Left colon (tissue), 2 donors: ENCODE measurements at regions not wholly inside any gene's neighbourhood (a gene's known extent, or its start where the extent isn't known, plus 50 kb on each side); places are given as distances from the start of the nearest gene placed in this dataset.
A peak's percentile ranks its signal among the peaks of the same experiment; 100 is the strongest.

Source experiments
- ATAC-seq: fragments of 200-7000 bp; cut with Tn5 transposase; one replicate; pipeline ENCODE4 v1.9.1; 2020; ENCODE audit warnings: mild to moderate bottlenecking, moderate library complexity
- DNase-seq, 2 donors: peaks; one replicate each; pipeline ENCODE4 v3.0.0-alpha.2; 2020
- intact Hi-C, 2 donors: fragments of 100-400 bp; cut with DNase I in 1 of 2; cut with micrococcal nuclease in 1 of 2; formaldehyde crosslinking; loops; one replicate each; pipeline versions ENCODE4 v1.11.2 to v1.14.0; 2022; cut with DNase I, micrococcal nuclease
- donor health status: DM: no; HTN: no; CAD: no.
- donor health status: DM: yes; HTN: yes; CAD: no.

DNA sequence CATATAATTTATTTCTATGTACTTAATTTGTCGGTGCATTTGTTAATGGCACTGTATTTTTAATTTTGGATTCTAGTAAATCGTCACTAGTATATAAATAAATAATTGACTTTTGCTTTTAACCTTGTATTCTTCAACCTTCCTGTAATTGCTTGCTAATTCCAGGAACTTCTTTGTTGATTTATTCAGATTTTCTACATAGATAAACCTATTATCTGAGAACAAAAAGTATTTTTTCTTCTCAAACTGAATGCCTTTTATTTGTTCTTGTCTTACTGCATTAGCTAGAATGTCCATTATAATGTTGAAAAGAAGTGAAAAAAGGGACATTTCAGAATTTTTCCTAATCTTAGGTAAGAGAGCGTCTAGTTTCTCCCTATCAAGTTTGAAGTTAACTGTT lies 839.1 kb downstream of the SH3BGRL start:
- intact Hi-C loops: no loop called here
- DNase-seq (no peak), ATAC-seq (no peak)

DNA sequence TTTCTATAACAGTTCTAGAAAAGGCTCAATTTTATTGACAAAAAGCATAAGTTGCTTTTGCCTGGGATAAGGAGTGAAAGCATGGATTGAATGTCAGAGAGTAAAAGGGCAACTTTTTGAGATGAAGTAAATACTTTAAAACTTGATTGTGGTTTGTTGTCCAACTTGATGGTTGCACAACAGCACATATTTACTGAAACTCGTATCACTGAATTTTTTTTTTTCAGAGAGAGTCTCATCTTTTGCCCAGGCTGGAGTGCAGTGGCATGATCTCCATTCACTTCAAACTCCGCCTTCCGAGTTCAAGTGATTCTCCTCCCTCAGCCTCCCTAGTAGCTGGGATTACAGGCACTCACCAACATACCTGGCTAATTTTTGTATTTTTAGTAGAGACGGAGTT lies 856.8 kb downstream of the SH3BGRL start:
- intact Hi-C loops: no loop called here
- DNase-seq (no peak), ATAC-seq (no peak)

DNA sequence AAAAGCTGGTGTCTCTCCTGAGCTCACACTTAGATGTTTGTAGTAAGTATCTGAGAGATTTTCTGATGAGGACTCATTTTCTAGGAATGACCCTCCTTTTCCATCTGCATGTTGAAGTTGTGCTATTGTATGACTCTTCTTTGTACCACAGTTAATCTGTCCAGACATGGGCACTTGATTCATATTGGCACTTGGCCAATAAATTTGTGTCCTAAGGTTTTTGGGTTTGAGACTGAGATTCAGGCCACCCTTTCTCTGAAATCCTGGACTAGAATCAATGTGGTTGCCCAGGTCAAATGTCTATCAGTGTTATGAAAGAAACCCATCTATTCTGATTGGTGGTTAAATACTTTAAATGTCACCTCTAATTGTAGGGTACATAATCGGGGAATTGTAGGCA lies 869.0 kb downstream of the SH3BGRL start:
- no peak for ATAC-seq
- intact Hi-C loops: no loop called here
- no peak for DNase-seq

DNA sequence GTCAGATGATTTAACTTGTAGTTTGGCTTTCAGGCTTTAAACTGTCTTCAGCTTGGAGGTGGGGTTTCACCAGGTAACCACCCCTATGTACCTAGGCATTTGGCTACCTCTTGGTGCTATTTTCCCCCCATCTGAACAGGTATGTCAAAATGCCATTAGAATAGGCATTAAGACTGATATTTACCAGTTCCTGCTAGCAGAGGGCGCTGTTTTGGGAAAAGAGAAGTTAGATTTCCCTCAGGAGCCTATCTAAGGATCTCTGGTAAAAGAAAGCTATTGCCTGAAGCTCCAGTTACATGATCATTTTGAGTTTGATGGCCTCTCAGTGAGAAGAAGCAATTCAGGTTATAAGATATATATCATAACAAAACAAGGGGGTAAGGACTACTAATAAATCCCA lies 879.1 kb downstream of the SH3BGRL start:
- intact Hi-C loops: no loop called here
- ATAC-seq (no peak), DNase-seq (no peak)

DNA sequence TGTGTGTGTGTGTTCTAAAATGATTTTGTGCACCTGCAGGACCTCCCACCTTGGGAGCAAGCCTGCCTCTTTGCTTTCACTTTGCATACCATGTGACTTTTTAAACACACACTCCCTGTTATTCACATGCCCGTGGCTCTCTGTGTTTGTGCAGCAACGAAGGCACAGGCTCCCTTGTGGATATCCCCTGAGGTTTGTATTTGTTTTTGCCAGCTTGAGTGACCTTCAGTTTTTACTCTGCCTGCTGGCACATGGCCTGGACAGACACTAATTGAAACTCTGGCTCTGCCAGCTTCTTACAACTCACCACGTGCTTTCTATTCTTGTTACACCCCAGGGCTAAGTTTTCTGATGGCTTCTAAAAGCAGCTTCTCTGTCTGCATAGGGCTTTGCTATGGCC lies 885.8 kb downstream of the SH3BGRL start:
- DNase-seq (no peak), ATAC-seq (no peak)
- intact Hi-C loops: no loop called here

DNA sequence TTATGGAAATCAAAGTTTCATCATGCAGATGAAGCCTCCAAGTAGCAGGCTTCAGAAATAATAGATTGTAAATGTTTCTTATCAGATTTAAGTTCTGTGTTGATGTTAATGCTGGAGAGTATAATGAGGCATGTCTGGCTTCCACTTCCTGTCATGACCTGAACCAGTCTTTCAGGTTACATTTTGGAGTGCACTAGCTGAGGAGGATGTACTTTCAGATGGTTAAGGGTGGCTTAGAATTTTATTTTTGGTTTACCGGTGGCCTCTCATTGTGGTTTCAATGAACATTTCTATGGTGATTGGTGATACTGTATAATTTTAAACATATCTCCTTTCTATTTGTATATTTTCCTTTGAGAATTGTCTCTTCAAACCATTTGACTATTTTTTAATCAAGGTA lies 890.4 kb downstream of the SH3BGRL start:
- intact Hi-C loops: no loop called here
- ATAC-seq (no peak), DNase-seq (no peak)

DNA sequence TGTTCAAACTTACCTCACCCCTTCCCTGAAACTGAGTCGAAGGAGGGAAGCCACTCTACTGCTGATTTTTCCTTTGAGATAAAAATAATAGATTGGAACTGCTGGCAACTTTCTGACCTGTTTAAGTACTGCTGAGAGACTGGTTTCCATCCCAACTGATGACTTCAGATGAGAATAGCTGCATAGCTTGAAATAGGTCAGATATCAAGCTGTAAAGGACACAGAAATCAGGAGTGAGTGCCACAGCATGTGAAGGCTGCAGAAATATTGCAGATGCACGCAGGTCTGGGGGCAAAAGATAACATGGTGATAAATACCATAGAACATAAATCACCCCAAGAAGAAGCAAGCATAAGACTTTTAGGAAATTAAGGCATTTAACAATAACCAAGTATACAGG lies 923.2 kb downstream of the SH3BGRL start:
- intact Hi-C loops: no loop called here
- DNase-seq (no peak), ATAC-seq (no peak)

DNA sequence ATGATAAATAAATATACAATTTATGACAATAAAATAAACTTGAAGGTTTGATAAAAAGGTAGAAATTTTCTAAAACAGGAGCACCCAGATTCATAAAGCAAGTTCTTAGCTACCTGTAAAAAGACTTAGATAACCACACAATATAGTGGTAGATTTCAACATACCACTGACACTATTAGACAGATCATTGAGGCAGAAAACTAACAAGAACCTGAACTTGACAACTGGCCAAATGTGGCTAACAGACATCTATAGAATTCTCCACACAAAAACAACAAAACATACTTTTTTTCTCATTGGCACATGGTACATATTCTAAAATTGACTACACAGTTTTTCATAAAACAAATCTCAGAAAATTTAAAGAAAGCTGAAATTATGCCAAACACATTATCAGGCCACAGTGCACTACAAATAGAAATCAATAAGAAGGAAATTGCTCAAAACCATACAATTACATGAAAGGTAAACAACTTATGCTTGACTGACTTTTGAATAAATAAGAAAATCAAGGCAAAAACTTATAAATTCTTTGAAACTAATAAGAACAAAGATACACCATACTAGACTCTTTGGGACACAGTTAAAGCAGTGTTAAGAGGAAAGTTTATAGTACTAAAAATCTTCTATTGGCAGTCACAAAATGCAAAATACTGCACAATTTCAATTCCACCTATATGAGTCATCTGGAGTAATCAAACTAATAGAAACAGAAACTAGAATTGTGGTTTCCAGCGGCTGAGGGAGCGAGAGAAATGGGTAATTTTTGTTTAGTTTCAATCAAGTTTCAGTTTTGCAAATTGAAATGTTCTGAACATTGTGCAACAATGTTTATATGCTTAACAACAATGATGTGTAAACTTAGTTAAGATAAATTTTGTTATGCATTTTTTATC lies 925.6 kb downstream of the SH3BGRL start:
- intact Hi-C loops: no loop called here
- ATAC-seq: no peak
- no peak for DNase-seq

DNA sequence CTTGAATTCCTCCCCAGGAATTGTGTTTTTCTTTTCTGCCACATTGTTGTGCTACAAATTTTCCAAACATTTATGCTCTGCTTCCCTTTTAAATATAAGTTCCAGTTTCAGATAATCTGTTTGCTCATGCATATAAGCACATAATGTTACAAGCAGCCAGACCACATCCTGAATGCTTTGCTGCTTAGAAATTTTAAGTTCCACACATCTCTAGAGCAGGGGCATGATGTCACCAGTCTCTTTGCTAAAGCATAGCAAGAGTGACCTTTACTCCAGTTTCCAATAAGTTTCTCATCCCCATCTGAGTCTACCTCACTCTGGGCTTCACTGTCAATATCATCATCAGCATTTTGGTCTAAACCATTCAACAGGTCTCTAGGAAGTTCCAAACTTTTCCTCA lies 932.5 kb downstream of the SH3BGRL start:
- no peak for ATAC-seq
- intact Hi-C loops: no loop called here

DNA sequence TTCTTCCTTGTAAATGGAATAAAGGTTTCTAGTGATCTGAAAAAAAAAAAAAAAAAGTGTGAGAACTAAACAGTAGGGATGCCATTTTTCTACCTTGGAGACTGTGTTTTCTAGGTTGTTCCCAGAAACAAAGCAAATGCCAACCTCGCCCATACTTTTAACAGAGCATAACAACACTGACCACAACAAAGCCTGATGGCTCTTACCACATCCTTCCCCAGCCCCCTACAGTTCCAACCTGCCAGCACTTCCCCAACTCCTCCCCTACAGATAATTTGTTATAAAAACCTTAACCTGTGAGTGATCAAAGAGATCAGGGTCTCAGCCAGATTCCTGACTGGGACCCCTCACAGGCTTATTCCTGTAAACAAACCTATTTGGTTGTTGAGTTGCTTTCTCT lies 940.0 kb downstream of the SH3BGRL start:
- intact Hi-C loops: no loop called here
- no peak for ATAC-seq
- no peak for DNase-seq

More for the DNA sequence above, 932.5 kb downstream of the SH3BGRL start:
- DNase-seq: no peak

DNA sequence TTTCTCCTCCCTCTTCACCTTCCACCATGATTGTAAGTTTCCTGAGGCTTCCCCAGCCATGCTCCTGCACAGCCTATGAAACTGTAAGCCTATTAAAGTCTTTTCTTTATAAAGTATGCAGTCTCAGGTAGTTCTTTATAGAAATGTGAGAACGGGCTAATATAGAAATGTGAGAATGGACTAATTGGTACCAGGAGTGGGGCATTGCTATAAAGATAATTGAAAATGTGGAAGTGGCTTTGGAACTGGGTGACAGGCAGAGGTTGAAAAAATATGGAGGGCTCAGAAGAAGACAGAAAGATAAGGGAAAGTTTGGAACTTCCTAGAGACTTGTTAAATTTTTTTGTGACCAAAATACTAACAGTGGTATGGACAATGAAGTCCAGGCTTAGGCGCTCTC lies 959.3 kb downstream of the SH3BGRL start:
- intact Hi-C loops: no loop called here

DNA sequence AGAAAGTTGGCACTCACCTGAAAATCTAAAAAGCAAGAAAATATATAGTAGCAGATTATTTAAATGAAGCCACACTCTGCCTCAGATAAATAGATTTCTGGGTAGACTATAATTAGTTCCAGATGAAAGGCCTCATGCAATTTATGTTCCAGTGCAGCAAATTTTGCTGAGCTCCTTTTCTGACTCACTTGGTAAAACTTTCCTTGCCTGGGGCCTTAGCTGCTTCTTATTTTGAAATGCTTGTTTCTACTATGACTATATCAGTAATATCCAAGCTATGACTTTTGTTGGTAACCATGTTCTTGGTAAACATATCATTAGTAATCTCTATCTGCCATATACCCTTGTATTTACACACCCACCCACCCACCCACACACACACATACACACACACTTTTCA lies 961.8 kb downstream of the SH3BGRL start:
- intact Hi-C loops: no loop called here
- DNase-seq: no peak
- no peak for ATAC-seq

More for the DNA sequence above, 959.3 kb downstream of the SH3BGRL start:
- ATAC-seq: no peak
- DNase-seq: no peak

DNA sequence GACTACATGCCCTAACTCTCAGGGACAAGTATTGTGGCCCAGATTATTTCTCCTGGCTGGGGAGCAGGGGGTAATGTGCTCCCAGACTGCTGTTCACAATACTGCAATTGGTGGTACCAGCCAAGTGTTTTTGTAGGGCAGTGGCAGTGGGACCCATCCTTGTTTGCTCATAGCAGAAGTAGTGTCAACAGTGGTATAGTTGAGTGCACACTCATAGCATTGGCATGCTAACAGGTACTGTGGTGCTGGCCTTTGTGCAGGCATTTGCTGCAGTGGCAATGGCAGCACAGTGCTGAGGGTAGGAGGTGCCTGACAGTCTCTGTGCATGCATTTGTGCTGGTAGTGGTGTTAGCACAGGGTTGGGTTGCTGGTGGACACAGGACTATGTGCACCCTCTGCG lies 995.0 kb downstream of the SH3BGRL start:
- ATAC-seq: no peak
- intact Hi-C loops: no loop called here
- DNase-seq: no peak

DNA sequence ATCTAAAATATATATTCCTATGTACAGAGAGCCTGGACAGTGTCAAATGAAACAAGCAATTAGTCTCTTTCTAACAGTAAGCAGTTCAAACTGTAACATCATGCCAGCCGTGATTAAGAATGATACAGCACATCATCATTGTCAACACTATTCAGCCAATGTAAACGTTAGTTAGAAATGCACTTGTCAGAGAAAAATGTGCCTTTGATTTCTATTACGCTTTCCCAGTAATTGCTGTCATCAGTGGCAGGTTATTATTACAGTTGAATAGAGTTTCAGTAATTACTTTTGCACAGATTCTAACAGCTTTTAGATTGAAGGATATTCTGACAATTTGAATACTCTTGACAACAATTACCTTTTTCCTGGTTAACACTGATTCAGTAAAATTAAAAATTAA lies 1007.1 kb downstream of the SH3BGRL start:
- intact Hi-C loops: no loop called here
- ATAC-seq (no peak), DNase-seq (no peak)

DNA sequence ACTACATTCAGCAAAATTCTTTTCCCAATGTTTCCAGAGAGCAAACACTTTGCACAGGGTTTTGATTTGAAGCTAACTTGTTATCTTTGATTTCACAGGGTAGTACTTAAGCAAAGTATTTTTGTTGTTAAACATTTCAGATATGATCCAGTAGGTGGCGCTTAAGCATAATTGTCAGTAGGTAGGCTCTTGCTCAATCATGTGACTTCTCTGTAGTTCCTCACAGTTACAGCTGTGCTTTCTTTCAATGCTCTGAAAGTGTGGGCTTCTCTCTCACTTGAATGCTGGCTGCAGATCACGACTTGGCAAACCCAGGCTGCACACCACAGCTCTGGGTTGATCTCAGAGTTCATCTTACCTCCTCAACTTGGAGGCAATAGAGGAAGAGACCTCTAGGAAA lies 1016.5 kb downstream of the SH3BGRL start:
- intact Hi-C loops: no loop called here
- no peak for DNase-seq
- peak; percentile 58 for ATAC-seq

DNA sequence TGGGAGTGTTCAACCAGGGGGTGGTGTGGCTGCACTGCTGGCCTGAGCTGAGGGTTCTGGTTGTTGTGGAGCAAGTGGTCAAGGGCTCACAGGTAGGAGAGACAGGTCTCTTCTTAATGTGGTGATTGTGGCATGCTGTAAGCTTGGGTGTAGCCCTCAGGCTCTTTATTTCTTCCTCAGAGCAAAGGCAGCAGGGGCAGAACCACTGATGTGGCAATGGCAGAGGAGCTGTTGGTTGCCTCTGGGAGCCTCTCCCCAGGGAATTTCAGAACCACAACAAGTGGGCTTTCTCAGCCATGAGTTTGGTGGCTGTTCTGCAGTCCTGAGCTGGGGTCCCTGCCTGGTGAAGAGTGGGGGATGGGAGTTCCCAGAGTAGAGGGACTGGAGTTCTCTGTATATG lies 1017.2 kb downstream of the SH3BGRL start:
- intact Hi-C loops: no loop called here
- DNase-seq (no peak), ATAC-seq (no peak)

DNA sequence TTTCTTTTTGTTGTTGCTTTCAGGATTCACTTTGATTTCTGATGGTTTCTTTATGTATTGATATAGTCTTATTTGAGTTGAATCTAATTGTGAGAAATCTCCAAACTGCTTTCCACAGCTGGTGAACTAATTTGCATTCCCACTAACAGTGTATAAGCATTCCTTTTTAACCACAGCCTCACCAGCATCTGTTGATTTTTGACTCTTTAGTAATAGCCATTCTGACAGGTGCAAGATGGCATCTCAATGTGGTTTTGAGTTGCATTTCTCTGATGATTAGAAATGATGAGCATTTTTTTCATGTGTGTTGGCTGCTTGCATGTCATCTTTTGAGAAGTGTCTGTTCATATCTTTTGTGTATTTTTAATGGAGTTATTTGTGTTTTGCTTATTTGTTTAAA lies 1023.1 kb downstream of the SH3BGRL start:
- intact Hi-C loops: no loop called here
- no peak for ATAC-seq
- DNase-seq: no peak

DNA sequence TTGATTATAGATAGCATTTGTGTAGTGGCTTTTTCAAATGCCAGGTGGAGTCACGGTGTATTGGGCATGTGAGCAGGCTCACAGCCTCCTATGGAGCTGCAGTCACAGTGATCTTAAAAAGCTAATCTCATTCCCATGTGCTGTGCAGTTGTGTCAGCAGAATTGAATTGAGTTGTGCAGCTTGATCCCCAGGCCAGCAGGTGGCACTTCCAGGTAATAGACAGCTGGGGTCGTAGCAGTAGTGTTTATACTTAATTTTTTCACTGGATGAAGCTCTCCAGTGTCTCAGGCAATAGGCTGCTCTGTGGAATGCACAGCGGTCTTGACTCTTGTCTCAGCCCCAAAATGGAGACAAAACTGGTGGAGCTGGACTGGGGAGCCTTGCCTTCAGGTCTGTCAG lies 1028.1 kb downstream of the SH3BGRL start:
- intact Hi-C loops: no loop called here
- no peak for DNase-seq
- no peak for ATAC-seq

DNA sequence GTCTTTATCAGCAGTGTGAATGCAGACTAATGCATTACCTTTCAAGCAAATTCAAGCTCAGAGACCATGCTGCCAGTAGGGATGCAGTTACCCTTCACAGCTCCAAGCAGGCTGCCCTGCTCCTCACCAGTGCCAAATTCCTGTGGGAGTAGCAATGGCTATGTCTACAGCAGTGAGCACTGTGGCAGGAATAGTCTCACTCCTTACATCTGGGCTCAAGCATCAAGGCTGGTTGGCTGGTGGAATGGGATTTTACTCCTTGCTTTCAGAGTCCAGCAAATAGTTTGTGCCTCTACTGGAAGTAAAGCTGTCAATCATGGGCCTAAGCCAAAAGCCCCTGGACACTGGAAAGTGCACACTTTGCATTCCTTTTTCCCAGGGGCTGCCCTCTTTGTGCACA lies 1030.8 kb downstream of the SH3BGRL start:
- DNase-seq (no peak), ATAC-seq (no peak)
- intact Hi-C loops: no loop called here

DNA sequence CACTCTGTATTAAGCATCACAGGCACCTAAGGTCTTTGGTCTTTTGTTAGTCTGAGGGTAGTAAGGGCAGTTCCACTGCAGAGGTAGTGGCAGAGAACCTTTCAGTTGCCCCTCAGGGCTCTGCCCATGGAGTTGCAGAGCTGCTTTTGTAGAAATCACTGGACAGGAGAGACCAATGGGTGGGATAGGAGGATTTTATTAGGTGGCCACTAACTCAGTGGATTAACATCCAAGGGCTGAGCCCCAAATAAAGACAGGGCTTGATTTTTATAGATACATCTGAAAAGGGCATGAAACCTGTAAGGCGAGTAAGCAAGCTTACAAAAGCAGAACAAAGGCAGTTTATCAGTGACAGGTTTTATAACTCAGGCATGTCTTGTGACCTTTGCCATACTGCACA lies 1035.4 kb downstream of the SH3BGRL start:
- no peak for DNase-seq
- no peak for ATAC-seq
- intact Hi-C loops: no loop called here
